ENCODE measurements at regions not wholly inside any gene's neighbourhood (a gene's known extent, or its start where the extent isn't known, plus 50 kb on each side); places are given as distances from the start of the nearest gene placed in this dataset.

- DNase-seq (ENCODE audit: low read depth in 2 of 2, low spot score in 1 of 2) = no peak
Observed at GRCh38 chr5:81914696-81915095, 57.1 kb upstream of the ATG10 start.

DNA sequence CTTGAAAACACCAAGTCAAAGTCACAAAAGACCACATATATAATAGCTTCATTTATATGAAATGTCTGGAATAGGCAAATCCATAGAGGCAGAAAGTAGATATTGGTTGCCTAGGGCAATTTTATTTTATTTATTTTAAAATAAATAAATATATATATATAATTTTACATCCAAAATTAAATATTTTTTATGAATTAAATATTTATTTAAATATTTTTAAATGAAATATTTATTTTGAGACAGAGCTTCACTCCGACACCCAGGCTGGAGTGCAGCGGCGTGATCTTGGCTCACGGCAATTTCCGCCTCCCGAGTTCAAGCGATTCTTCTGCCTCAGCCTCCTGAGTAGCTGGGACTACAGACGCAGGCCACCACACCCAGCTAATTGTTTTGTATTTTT lies 58.9 kb upstream of the ATG10 start:
- no peak for DNase-seq (ENCODE audit: low read depth in 2 of 2, low spot score in 1 of 2)

DNA sequence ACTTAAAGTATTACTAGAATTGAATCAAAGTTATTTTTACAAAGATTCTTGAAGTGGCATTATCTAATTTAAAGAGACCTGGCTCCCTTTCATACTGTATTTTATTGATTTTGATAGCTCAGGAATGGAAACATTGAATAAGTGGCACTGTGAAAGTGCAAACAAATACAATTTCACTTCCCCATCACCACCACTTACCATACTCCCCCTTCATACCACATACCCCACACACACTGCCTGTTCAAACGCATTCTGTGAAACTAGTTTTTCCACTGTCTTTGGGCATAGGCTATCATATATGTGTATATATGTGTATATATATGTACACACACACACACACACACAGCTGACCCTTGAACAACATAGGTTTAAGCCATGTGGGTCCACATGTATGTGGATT lies 62.1 kb upstream of the ATG10 start:
- no peak for DNase-seq (ENCODE audit: low read depth in 2 of 2, low spot score in 1 of 2)

DNA sequence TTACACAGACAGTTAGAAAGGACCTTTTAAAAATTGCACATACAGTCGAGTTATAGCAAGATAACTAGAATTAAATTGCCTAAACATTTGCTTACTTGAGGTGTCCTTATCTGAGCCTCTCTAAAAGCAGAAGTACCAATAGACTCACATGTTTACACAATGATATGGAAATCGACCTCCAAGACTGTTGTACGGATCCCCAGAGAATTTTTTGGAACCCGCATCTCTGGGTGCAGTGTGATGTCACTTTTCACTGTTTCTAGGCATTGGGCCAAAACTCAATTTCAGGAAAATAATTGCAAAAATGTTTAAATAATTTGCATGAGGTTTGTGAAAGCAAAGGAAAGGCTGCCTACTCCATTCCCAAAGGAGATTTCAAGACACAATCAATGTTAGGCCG lies 63.1 kb upstream of the ATG10 start:
- no peak for DNase-seq (ENCODE audit: low read depth in 2 of 2, low spot score in 1 of 2)

GRCh38 chr5:81908044-81908443 lies 63.8 kb upstream of the ATG10 start:
- no peak for DNase-seq (ENCODE audit: low read depth in 2 of 2, low spot score in 1 of 2)

DNA sequence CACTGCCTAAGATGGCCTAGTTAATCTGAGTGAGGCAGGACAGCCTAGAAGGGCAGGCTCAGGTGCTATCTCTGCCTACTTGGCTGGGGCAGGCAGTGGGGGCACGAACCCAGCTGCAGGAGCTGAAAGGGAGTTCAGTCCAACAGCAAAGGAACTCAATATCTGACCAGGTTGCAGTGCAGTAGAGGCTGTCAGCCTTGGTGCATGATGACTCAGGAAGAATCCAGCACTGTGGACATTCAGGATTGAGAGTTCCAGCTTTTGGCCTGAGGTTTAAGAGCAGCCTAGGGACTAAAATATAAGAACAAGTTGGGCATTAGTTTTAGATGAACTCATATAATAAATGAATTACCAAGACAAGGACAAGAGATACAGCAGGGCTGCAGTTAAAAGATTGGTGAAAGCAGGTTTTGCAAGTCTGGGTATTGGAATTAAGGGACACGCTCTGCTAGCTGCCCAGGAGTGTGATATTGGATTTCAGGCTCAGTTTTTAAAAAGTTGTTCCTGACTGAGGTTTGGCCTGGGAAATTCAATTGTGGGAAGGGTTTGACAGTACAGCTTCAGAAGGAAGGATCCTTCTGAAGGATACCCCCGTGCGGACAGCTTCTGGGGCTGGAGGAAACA lies 64.7 kb upstream of the ATG10 start:
- no peak for DNase-seq (ENCODE audit: low read depth in 2 of 2, low spot score in 1 of 2)

DNA sequence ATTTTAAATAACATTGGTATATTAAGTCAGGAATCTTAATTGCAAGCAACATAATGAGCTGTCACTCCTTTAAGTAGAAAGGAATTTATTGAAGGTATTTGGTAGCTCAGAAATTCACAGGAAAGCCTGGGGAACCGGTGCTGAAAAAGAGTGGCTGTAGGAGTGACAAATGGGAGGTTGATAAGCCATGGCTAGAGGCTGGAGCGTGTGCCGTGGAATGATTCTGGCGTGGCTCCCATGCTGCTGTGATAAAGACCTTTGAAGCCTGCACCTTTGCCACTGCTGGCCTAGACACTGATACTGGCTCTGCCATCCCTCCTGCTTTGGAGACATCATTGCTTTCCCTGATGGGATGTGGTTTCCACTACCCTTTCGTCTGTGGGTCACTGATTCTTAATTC lies 65.7 kb upstream of the ATG10 start:
- DNase-seq (ENCODE audit: low read depth in 2 of 2, low spot score in 1 of 2) = no peak

DNA sequence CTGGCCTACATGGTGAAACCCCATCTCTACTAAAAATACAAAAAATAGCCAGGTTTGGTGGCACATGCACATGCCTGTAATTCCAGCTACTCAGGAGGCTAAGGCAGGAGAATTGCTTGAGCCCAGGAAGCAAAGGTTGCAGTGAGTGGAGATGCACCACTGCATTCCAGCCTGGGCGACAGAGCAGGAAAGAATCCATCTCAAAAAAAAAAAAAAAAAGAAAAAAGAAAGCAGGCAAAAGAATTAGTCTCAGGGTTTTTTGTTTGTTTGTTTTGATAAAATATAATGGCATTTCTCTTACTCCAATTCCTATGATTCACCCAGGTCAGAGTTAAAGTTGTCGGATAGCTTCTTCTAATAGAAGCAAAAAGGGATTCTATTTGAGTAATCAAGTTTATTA lies 67.0 kb upstream of the ATG10 start:
- DNase-seq (ENCODE audit: low read depth in 2 of 2, low spot score in 1 of 2) = no peak

DNA sequence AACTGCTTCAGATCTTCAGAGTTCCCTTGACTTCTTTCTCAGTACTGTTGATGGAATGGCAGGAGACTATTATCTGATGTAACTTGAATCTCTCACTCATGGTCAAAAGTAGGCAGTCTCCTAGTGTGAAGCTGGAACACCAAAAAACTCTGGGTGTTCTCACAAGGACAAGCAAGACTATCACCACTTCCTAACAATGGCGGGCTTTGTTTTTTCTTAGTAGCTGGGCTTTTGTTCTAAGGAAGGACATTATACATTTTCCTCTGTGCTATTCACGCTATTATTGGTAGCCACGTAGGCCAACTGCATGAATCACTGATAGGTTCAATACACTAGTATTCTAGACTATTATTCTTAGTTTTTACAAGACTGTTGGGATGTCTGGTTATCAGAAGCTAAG lies 67.7 kb upstream of the ATG10 start:
- no peak for DNase-seq (ENCODE audit: low read depth in 2 of 2, low spot score in 1 of 2)

DNA sequence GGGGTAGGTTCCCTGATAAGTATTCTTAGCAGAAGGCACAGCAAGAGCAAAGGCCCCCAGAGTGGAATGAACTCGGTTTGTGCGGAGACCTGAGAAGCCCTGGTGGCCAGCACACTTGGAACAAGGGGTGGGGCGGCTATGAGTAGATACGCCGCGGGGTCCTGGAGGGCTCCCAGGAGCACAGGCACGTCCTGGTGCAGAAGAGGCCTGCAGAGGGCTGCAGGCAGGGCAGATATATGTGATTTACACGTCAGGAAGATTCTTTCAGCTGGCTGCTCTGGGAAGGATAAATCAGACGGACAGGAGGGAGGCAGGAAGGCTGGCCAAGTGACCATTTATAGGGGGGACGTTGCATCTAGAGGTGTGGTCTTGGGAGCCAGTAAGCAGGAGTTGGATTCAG lies 70.2 kb upstream of the ATG10 start:
- no peak for DNase-seq (ENCODE audit: low read depth in 2 of 2, low spot score in 1 of 2)

DNA sequence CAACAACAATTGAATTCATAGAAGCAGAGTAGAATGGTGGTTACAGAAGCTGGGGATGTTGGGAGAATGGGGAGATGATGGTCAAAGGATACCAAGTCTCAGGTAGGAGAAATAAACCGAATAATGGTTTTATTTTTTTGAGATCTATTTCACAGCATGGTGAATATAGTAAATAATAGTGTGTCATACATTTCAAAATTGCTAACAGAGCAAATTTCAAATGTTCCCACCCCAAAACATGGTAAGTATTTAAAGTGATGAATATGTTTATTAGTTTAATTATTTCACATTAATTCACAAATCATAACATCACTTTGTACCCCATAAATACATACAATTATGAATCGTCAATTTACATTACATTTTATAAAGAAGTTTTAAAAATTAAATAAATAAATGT lies 72.7 kb upstream of the ATG10 start:
- no peak for DNase-seq (ENCODE audit: low read depth in 2 of 2, low spot score in 1 of 2)

DNA sequence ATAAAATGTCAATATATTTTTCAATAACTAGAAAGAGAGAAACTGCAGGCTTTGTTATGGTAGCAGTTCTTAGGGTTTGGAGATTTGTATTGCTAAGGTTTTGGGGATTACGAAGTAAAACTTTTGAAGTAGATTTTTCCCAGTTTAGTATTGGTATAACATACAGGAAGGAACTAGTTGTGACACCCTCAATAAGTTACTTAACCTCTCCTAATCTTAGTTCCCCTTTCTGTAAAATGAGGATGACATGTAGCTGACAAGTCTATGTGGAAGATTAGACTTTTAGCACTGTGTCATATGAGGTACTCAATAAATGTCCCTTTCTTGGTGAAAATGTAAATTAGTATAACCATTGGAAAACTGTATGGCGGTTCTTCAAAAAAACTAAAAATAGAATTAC lies 73.4 kb upstream of the ATG10 start:
- DNase-seq (ENCODE audit: low read depth in 2 of 2, low spot score in 1 of 2) = no peak

DNA sequence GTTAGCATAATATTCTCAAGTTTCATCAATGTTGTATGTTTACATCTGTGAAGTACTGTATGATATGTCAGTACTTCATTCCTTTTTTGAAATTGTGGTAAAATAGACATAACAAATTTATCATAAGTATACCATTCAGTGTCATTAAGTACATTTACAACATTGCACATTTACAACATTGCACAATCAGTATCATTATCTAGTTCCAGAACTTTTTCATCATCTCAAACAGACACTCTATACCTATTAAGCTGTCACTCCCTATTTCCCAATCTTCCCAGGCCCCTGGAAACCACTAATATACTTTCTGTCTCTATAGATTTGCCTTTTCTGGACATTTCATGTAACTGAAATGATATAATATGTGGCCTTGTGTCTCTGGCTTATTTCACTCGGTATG lies 75.1 kb upstream of the ATG10 start:
- DNase-seq (ENCODE audit: low read depth in 2 of 2, low spot score in 1 of 2) = no peak

DNA sequence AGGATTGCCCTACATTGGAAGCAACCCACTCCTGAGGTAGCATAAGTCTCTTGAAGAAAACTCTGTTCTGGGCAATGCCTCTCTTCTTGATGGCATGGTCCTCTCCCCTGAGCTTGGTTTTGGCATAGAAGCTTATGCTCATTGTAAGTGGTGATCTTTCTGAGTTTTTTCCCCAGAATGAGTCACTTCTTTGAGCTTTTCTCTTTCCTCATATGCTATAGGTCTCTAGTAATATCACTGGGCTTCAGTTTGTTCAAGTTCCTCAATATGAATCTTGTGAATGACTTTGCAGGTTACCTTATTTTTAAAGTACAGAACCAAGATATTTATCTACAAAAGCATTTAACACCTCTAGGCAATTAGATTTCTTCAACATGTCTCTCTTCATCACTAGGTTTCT lies 76.5 kb upstream of the ATG10 start:
- no peak for DNase-seq (ENCODE audit: low read depth in 2 of 2, low spot score in 1 of 2)

GRCh38 chr5:81893961-81894360 lies 77.9 kb upstream of the ATG10 start:
- DNase-seq (ENCODE audit: low read depth in 2 of 2, low spot score in 1 of 2) = no peak

- DNase-seq (ENCODE audit: low read depth in 2 of 2, low spot score in 1 of 2) = no peak
Observed at GRCh38 chr5:81884871-81885270, 87.0 kb upstream of the ATG10 start.

GRCh38 chr5:81883371-81883770 lies 88.5 kb upstream of the ATG10 start:
- DNase-seq (ENCODE audit: low read depth in 2 of 2, low spot score in 1 of 2) = no peak

GRCh38 chr5:81881595-81881994 lies 90.2 kb upstream of the ATG10 start:
- DNase-seq (ENCODE audit: low read depth in 2 of 2, low spot score in 1 of 2) = no peak

- DNase-seq (ENCODE audit: low read depth in 2 of 2, low spot score in 1 of 2) = no peak
Observed at GRCh38 chr5:81879936-81880335, 91.9 kb upstream of the ATG10 start.

DNA sequence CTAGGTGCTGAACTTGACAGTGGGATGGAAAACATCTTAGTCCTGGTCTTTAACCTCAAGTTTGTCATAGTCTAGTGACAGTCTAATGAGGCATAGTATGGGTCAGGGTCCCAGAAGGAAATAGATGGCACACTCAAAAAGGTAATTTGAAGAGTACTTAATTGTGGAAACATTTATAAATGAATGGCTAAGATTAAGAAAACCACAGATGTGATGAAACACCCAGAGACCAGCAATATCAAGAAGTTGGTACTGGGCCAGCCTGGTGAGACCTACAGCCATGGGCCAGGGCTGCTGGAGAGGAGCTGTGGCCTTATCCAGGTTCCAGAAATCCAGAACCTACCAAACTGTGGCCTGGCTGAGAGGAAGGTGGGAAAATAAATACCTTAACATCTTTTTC lies 93.5 kb upstream of the ATG10 start:
- DNase-seq (ENCODE audit: low read depth in 2 of 2, low spot score in 1 of 2) = no peak

DNA sequence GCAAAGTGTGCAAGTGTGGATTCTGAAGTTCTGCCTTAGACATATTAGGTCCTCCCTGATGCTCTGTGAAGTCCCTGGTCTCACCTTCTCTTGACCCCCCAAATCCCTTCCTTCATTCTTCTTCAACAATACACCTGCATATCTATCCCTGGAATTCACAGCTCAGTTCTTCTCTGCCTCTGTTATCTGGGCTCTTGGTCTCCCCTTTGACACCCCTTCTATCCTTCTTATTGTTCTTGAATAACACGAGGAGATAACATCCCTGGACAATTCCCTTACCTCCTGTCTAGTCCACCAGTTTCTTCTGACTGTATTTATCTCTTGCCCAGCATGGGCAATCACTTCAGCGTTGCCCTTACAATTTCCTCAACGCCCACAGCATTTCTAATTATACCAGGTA lies 104.8 kb upstream of the ATG10 start:
- DNase-seq (ENCODE audit: low read depth in 2 of 2, low spot score in 1 of 2) = no peak

DNA sequence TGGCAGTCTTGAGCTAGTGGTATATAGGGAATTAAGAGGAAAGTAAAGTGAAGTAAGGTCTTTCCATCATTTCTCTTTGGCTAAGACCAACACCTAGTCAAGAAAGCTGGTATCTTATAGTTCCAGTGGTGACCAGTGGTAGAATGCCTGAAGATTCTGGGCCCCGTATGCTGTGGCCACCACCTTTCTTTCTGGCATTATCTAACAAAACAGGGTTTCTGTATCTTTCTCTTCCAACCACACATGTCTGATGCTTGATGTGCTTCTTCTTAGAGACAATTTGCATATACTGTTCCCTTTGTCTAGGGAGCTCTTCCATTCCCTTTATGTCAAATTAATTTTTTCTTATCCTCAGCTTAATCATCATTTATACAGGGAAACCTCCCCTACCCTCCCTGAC lies 109.9 kb upstream of the SSBP2 start:
- DNase-seq (ENCODE audit: low read depth in 2 of 2, low spot score in 1 of 2) = no peak

- no peak for DNase-seq (ENCODE audit: low read depth in 2 of 2, low spot score in 1 of 2)
Observed at GRCh38 chr5:81859624-81860023, 108.7 kb upstream of the SSBP2 start.

Data from stimulated activated CD8-positive, alpha-beta memory T cell treated with anti-CD3 and anti-CD28 coated beads, Interleukin-4, amount 100 ng/mL, for 4 hours (primary cell).